HG02852 (cell line): ENCODE measurements at regions not wholly inside any gene's neighbourhood (a gene's known extent, or its start where the extent isn't known, plus 50 kb on each side); places are given as distances from the start of the nearest gene placed in this dataset.

ENCODE experiments used
- ATAC-seq: cut with Tn5 transposase; IDR thresholded peaks from one replicate; pipeline ENCODE4 v1.9.1; 2021; ENCODE audit warnings: mild to moderate bottlenecking, moderate library complexity; ENCODE audit not compliant: unreplicated experiment

- ATAC-seq = no peak
Observed at GRCh38 chr16:66290431-66290830, 76.1 kb upstream of the CDH5 start.

- no peak for ATAC-seq
Observed at GRCh38 chr16:66289986-66290385, 76.5 kb upstream of the CDH5 start.

GRCh38 chr16:66289051-66289680, 77.3 kb upstream of the CDH5 start:
- no peak for ATAC-seq

GRCh38 chr16:66287926-66288325, 78.6 kb upstream of the CDH5 start:
- ATAC-seq = no peak

- ATAC-seq = no peak
Observed at GRCh38 chr16:66287416-66287815, 79.1 kb upstream of the CDH5 start.

- ATAC-seq = no peak
Observed at GRCh38 chr16:66286527-66286926, 80.0 kb upstream of the CDH5 start.

GRCh38 chr16:66278604-66279262, 87.8 kb upstream of the CDH5 start:
- ATAC-seq = no peak

GRCh38 chr16:66278111-66278531, 88.4 kb upstream of the CDH5 start:
- no peak for ATAC-seq

- ATAC-seq = no peak
Observed at GRCh38 chr16:66277311-66278070, 89.0 kb upstream of the CDH5 start.

GRCh38 chr16:66275775-66276428, 90.6 kb upstream of the CDH5 start:
- ATAC-seq = no peak

- ATAC-seq = no peak
Observed at GRCh38 chr16:66274335-66275110, 92.0 kb upstream of the CDH5 start.

- no peak for ATAC-seq
Observed at GRCh38 chr16:66273644-66274334, 92.7 kb upstream of the CDH5 start.

- no peak for ATAC-seq
Observed at GRCh38 chr16:66273053-66273452, 93.4 kb upstream of the CDH5 start.

- no peak for ATAC-seq
Observed at GRCh38 chr16:66272461-66272860, 94.0 kb upstream of the CDH5 start.

GRCh38 chr16:66271074-66272060, 95.1 kb upstream of the CDH5 start:
- ATAC-seq = no peak

GRCh38 chr16:66270333-66270927, 96.1 kb upstream of the CDH5 start:
- ATAC-seq = peak; percentile 65

- no peak for ATAC-seq
Observed at GRCh38 chr16:66269617-66270332, 96.7 kb upstream of the CDH5 start.
